H9 (cell line): ENCODE measurements at regions not wholly inside any gene's neighbourhood (a gene's known extent, or its start where the extent isn't known, plus 50 kb on each side); places are given as distances from the start of the nearest gene placed in this dataset.

Experiments
- DNase-seq: peaks from one replicate; pipeline ENCODE4 v3.0.0-alpha.2; 2017
- H2AFZ ChIP-seq: one replicate; pipeline ENCODE4 v1.6.1; 2013; ENCODE audit warnings: mild to moderate bottlenecking, low read length, control low read depth, moderate library complexity
- H2AK5ac ChIP-seq: 2 replicates; pipeline ENCODE4 v1.6.1; 2013; ENCODE audit warnings: low read length, control low read depth, mixed read lengths; ENCODE audit not compliant: insufficient read length
- H2BK120ac ChIP-seq: one replicate; pipeline ENCODE4 v1.6.1; 2013; ENCODE audit warnings: low read depth, mild to moderate bottlenecking, low read length, control low read depth, inconsistent platforms; ENCODE audit not compliant: poor library complexity, severe bottlenecking
- H2BK12ac ChIP-seq: 2 replicates; pipeline ENCODE4 v1.6.1; 2013; ENCODE audit warnings: low read length, control low read depth, mixed read lengths, low read depth; ENCODE audit not compliant: insufficient read length
- H2BK15ac ChIP-seq: 2 replicates; pipeline ENCODE4 v1.6.1; 2013; ENCODE audit warnings: low read depth, low read length, control low read depth
- H2BK20ac ChIP-seq: one replicate; pipeline ENCODE4 v1.6.1; 2013; ENCODE audit warnings: low read depth, mild to moderate bottlenecking, low read length, control low read depth, inconsistent platforms; ENCODE audit not compliant: poor library complexity, severe bottlenecking
- H2BK5ac ChIP-seq: 2 replicates; pipeline ENCODE4 v1.6.1; 2013; ENCODE audit warnings: low read length, control low read depth, mixed read lengths; ENCODE audit not compliant: insufficient read length
- H3K14ac ChIP-seq: 2 replicates; pipeline ENCODE4 v1.6.1; 2013; ENCODE audit warnings: low read length, control low read depth; ENCODE audit not compliant: insufficient read depth
- H3K18ac ChIP-seq: 2 replicates; pipeline ENCODE4 v1.6.1; 2013; ENCODE audit warnings: low read depth, mild to moderate bottlenecking, mixed read lengths, low read length, control low read depth; ENCODE audit not compliant: insufficient read length
- H3K23ac ChIP-seq: 2 replicates; pipeline ENCODE4 v1.6.1; 2013; ENCODE audit warnings: low read length, control low read depth, mixed read lengths, low read depth; ENCODE audit not compliant: insufficient read length
- H3K23me2 ChIP-seq: 2 replicates; pipeline ENCODE4 v1.6.1; 2013; ENCODE audit warnings: low read depth, mild to moderate bottlenecking, mixed read lengths, low read length, control low read depth; ENCODE audit not compliant: insufficient read length, poor library complexity, severe bottlenecking
- H3K27ac ChIP-seq: 2 replicates; pipeline ENCODE4 v1.5.1; 2013; ENCODE audit warnings: low read length, control low read depth, mixed read lengths, low read depth; ENCODE audit not compliant: insufficient read length
- H3K27me3 ChIP-seq: 2 replicates; pipeline ENCODE4 v1.6.1; 2013; ENCODE audit warnings: low read length, control low read depth, inconsistent platforms; ENCODE audit not compliant: insufficient read depth
- H3K4ac ChIP-seq: 2 replicates; pipeline ENCODE4 v1.6.1; 2013; ENCODE audit warnings: low read depth, mild to moderate bottlenecking, control low read depth, inconsistent platforms, low read length, moderate library complexity
- H3K4me1 ChIP-seq: 2 replicates; pipeline ENCODE4 v1.6.1; 2013; ENCODE audit warnings: low read length, control low read depth, inconsistent platforms; ENCODE audit not compliant: insufficient read depth
- H3K4me2 ChIP-seq: 2 replicates; pipeline ENCODE4 v1.6.1; 2013; ENCODE audit warnings: low read length, control low read depth, mixed read lengths; ENCODE audit not compliant: insufficient read length, insufficient read depth
- H3K56ac ChIP-seq: 2 replicates; pipeline ENCODE4 v1.6.1; 2013; ENCODE audit warnings: low read depth, mild to moderate bottlenecking, mixed read lengths, low read length, control low read depth; ENCODE audit not compliant: insufficient read length
- H3K79me1 ChIP-seq: 2 replicates; pipeline ENCODE4 v1.6.1; 2013; ENCODE audit warnings: low read depth, mild to moderate bottlenecking, moderate library complexity, low read length, control low read depth, inconsistent platforms; ENCODE audit not compliant: insufficient read depth, poor library complexity, severe bottlenecking
- H3K79me2 ChIP-seq: 2 replicates; pipeline ENCODE4 v1.6.1; 2013; ENCODE audit warnings: low read length, control low read depth, inconsistent platforms; ENCODE audit not compliant: insufficient read depth
- H3K9ac ChIP-seq: 2 replicates; pipeline ENCODE4 v1.6.1; 2013; ENCODE audit warnings: low read length, control low read depth, mixed read lengths; ENCODE audit not compliant: insufficient read length; ENCODE audit errors: extremely low read depth
- H3K9me3 ChIP-seq: one replicate; pipeline ENCODE4 v1.6.1; 2013; ENCODE audit warnings: low read depth, low read length, inconsistent platforms; ENCODE audit not compliant: control insufficient read depth
- H3T11ph ChIP-seq: one replicate; pipeline ENCODE4 v1.6.1; 2013; ENCODE audit warnings: mild to moderate bottlenecking, low read length, control low read depth, inconsistent platforms
- H4K20me1 ChIP-seq: one replicate; pipeline ENCODE4 v1.6.1; 2013; ENCODE audit not compliant: control insufficient read depth, insufficient read length, insufficient read depth
- H4K5ac ChIP-seq: 2 replicates; pipeline ENCODE4 v1.6.1; 2013; ENCODE audit warnings: low read depth, mild to moderate bottlenecking, mixed read lengths, low read length, control low read depth; ENCODE audit not compliant: insufficient read length
- H4K8ac ChIP-seq: replicated peaks from 2 replicates; pipeline ENCODE4 v1.6.1; 2013; ENCODE audit warnings: low read length, control low read depth, mixed read lengths, low read depth; ENCODE audit not compliant: insufficient read length
- H4K91ac ChIP-seq: 2 replicates; pipeline ENCODE4 v1.6.1; 2013; ENCODE audit warnings: low read depth, mild to moderate bottlenecking, moderate library complexity, mixed read lengths, low read length, control low read depth; ENCODE audit not compliant: insufficient read length
- H3K27ac Mint-ChIP-seq, 3 experiments: 2 replicates in 2 of 3; 3 replicates in 1 of 3; pipeline ENCODE4 v1.8.0; 2020 to 2021; ENCODE audit warnings: mixed read lengths in 3 of 3, mild to moderate bottlenecking in 1 of 3, moderate library complexity in 1 of 3
- H3K27me3 Mint-ChIP-seq: 2 replicates; pipeline ENCODE4 v1.8.0; 2021; ENCODE audit warnings: low read depth, mild to moderate bottlenecking, moderate library complexity, mixed read lengths
- H3K36me3 Mint-ChIP-seq, 3 experiments: 2 replicates in 2 of 3; 3 replicates in 1 of 3; pipeline ENCODE4 v1.8.0; 2020 to 2021; ENCODE audit warnings: low read depth in 3 of 3, mixed read lengths in 3 of 3; ENCODE audit not compliant: insufficient read depth in 1 of 3
- H3K4me1 Mint-ChIP-seq, 2 experiments: 2 replicates each; pipeline ENCODE4 v1.8.0; 2020; ENCODE audit warnings: mixed read lengths in 2 of 2
- H3K4me3 Mint-ChIP-seq, 2 experiments: 2 replicates in 1 of 2; 3 replicates in 1 of 2; pipeline ENCODE4 v1.8.0; 2020 to 2021; ENCODE audit warnings: mild to moderate bottlenecking in 2 of 2, mixed read lengths in 2 of 2, moderate library complexity in 1 of 2
- H3K9me3 Mint-ChIP-seq, 2 experiments: 2 replicates in 1 of 2; 3 replicates in 1 of 2; pipeline ENCODE4 v1.8.0; 2020; ENCODE audit warnings: mild to moderate bottlenecking in 2 of 2, mixed read lengths in 2 of 2, moderate library complexity in 1 of 2
- CTCF ChIP-seq: fragments of 200-600 bp; sonication (generic); conservative IDR thresholded peaks from 3 replicates; pipeline ENCODE4 v1.8.0; 2021; ENCODE audit warnings: antibody characterized with exemption, mild to moderate bottlenecking
- WGBS: extraction: QIAGEN DNeasy Blood & Tissue Kit; methylation state at CpG from one replicate; pipeline ENCODE4 v1.1.7; 2013; ENCODE audit warnings: missing lambda C conversion rate, low lambda C conversion rate, mixed read lengths; ENCODE audit not compliant: insufficient read length; ENCODE audit errors: extremely low coverage; 5-methylcytosine and 5-hydroxymethylcytosine counted together

- no CpG with 5 or more reads among the region's 1 CpG for WGBS
- no peak overlapping the region for H3K23ac ChIP-seq
Observed at GRCh38 chr21:28699186-28699585, 293.5 kb downstream of the LTN1 start.

More at GRCh38 chr21:28699186-28699585, 293.5 kb downstream of the LTN1 start:
- Histone ChIP-seq H2AFZ (no peak overlapping the region), H2BK15ac (no peak overlapping the region), H3T11ph (no peak overlapping the region), H3K4me2 (no peak overlapping the region), H2BK12ac (no peak overlapping the region), H3K4ac (no peak overlapping the region), H3K18ac (no peak overlapping the region), H3K14ac (no peak overlapping the region), H2BK20ac (no peak overlapping the region), H4K20me1 (no peaks in the 10 kb centered on the region), H2AK5ac (no peak overlapping the region), H2BK120ac (no peak overlapping the region), H3K79me1 (no peaks in the 10 kb centered on the region), H3K56ac (no peak overlapping the region), H4K5ac (no peak overlapping the region), H2BK5ac (no peak overlapping the region), H3K23me2 (no peaks in the 10 kb centered on the region), H3K9me3 (no peaks in the 10 kb centered on the region), H3K9ac (no peak overlapping the region), H3K27me3 (no peaks in the 10 kb centered on the region), H3K4me1 (no peaks in the 10 kb centered on the region), H4K8ac (no peak overlapping the region), H3K27ac (no peak overlapping the region), H4K91ac (no peak overlapping the region), H3K79me2 (no peaks in the 10 kb centered on the region)
- Mint-ChIP-seq H3K4me1 (no peaks in the 10 kb centered on the region), H3K36me3 (peaks cover 0 to 9% (median 2%) of the 10 kb centered on the region in 3 experiments; a peak in 6 of 7 replicates), H3K27ac (no peak overlapping the region), H3K9me3 (peaks cover 15 to 19% of the 10 kb centered on the region in 2 experiments), H3K4me3 (no peak overlapping the region), H3K27me3 (no peaks in the 10 kb centered on the region)
- no peak for DNase-seq
- no peak for TF ChIP-seq CTCF
